CD4-positive, alpha-beta memory T cell (primary cell): ENCODE measurements at regions not wholly inside any gene's neighbourhood (a gene's known extent, or its start where the extent isn't known, plus 50 kb on each side); places are given as distances from the start of the nearest gene placed in this dataset.
"Not testable (repeated sequence)": the region's sequence is repeated elsewhere in the genome, so short reads cannot be mapped to it uniquely, and the experiment has no call there.

Experiments used
- CTCF ChIA-PET: fragments of 350-600 bp; sonication (Branson Sonifier 250); formaldehyde crosslinking; loops from one replicate; lab custom pipeline; 2021; ENCODE audit warnings: inconsistent platforms; ENCODE audit not compliant: partially characterized antibody; lab: Charles Lee
- POLR2A ChIA-PET: fragments of 350-600 bp; sonication (Branson Sonifier 250); formaldehyde crosslinking; loops from one replicate; lab custom pipeline; 2021; ENCODE audit not compliant: partially characterized antibody; lab: Charles Lee
- DNase-seq, 5 donors: peaks; one replicate each; pipeline versions ENCODE4 v3.0.0 to v3.0.0-alpha.2; 2020 to 2022; ENCODE audit warnings: mixed read lengths in 1 of 5
- H3K27ac ChIP-seq: one replicate; pipeline ENCODE4 v1.7.0; 2013; ENCODE audit warnings: low read depth, low read length
- H3K27me3 ChIP-seq: 2 replicates; pipeline ENCODE4 v1.7.0; 2013; ENCODE audit warnings: mild to moderate bottlenecking, low read length, moderate library complexity; ENCODE audit not compliant: insufficient read depth
- H3K36me3 ChIP-seq: 2 replicates; pipeline ENCODE4 v1.7.0; 2013; ENCODE audit warnings: mild to moderate bottlenecking, low read length, moderate library complexity; ENCODE audit not compliant: insufficient read depth
- H3K4me1 ChIP-seq: 2 replicates; pipeline ENCODE4 v1.7.0; 2013; ENCODE audit warnings: mild to moderate bottlenecking, low read length, moderate library complexity; ENCODE audit not compliant: insufficient read depth
- H3K4me3 ChIP-seq, 2 donors: one replicate each; pipeline ENCODE4 v1.7.0; 2013; ENCODE audit warnings: low read length in 2 of 2, mild to moderate bottlenecking in 1 of 2
- H3K9me3 ChIP-seq, 2 donors: one replicate each; pipeline ENCODE4 v1.7.0; 2013; ENCODE audit warnings: low read length in 2 of 2, control low read depth in 1 of 2; ENCODE audit not compliant: control insufficient read depth in 1 of 2
- H3K27ac Mint-ChIP-seq, 7 donors: one replicate each; pipeline ENCODE4 v1.8.0; 2020 to 2021; ENCODE audit warnings: mixed read lengths in 7 of 7, mild to moderate bottlenecking in 6 of 7, inconsistent platforms in 3 of 7, moderate library complexity in 3 of 7
- H3K27me3 Mint-ChIP-seq, 2 donors: one replicate each; pipeline ENCODE4 v1.8.0; 2020 to 2021; ENCODE audit warnings: mixed read lengths in 2 of 2
- H3K36me3 Mint-ChIP-seq, 2 donors: one replicate each; pipeline ENCODE4 v1.8.0; 2020 to 2021; ENCODE audit warnings: mixed read lengths in 2 of 2, inconsistent platforms in 1 of 2, mild to moderate bottlenecking in 1 of 2
- H3K4me1 Mint-ChIP-seq, 4 donors: one replicate each; pipeline ENCODE4 v1.8.0; 2020 to 2021; ENCODE audit warnings: mixed read lengths in 4 of 4, mild to moderate bottlenecking in 1 of 4
- H3K4me3 Mint-ChIP-seq, 8 donors: one replicate each; pipeline ENCODE4 v1.8.0; 2020 to 2021; ENCODE audit warnings: mixed read lengths in 8 of 8, mild to moderate bottlenecking in 7 of 8, moderate library complexity in 6 of 8, inconsistent platforms in 3 of 8
- H3K9me3 Mint-ChIP-seq, 8 donors: one replicate each; pipeline ENCODE4 v1.8.0; 2020 to 2021; ENCODE audit warnings: mixed read lengths in 8 of 8, mild to moderate bottlenecking in 5 of 8, inconsistent platforms in 3 of 8, moderate library complexity in 1 of 8
- intact Hi-C: fragments of 100-400 bp; cut with micrococcal nuclease; formaldehyde crosslinking; loops from one replicate; pipeline ENCODE4 v1.15.1; 2023

GRCh38 chr2:48201435-48201834, 113.0 kb upstream of the FOXN2 start:
- H3K9me3 Mint-ChIP-seq, H3K27ac ChIP-seq, H3K4me1 ChIP-seq, H3K36me3 ChIP-seq, H3K27me3 ChIP-seq, H3K36me3 Mint-ChIP-seq, H3K9me3 ChIP-seq, H3K4me3 ChIP-seq, DNase-seq, H3K27me3 Mint-ChIP-seq, H3K4me3 Mint-ChIP-seq, intact Hi-C loops, H3K4me1 Mint-ChIP-seq, POLR2A ChIA-PET: not testable (repeated sequence)
- CTCF ChIA-PET = interaction anchor here (0.6 to 1.0 kb wide), 2 partner anchors 10 to 89 kb away, joined by 3 read pairs; no protein-coding TSS in a partner anchor
- peak overlapping the region in 1 of 7 donors; percentile 23 for H3K27ac Mint-ChIP-seq

DNA sequence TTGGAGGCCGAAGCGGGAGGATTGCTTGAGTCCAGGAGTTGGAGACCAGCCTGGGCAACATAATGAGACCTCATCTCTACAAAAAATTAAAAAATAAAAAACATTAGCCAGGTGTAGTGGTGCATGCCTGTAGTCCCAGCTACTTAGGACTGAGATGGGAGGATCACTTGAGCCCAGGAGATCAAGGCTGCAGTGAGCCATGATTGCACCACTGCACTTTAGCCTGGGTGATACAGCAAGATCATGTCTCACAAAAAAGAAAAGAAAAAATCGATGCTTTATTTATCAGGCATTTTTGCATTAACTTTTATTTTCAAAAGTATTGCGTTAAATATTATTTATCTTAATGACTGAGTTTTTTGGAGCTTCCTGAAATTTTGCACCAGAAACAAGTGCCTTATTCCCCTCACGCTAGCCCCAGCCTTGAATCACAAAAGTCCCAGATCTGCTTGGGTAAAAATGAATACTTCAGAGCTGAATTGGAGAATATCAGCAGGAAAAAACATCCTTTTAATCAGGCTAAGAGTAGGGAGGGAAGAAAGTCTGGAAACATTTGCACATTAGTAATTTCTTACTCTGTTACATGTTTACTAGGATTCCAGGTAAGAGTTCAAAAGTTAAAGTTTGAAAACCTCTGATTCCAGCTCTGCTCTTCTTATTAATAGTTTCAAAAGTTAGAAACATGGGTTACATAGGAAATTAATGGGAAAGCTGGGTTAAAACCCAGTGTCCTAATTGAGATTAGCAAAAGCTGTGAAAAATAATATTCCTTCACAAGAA, 111.4 kb upstream of the FOXN2 start:
- Mint-ChIP-seq H3K9me3 (no peaks in the 10 kb centered on the region), H3K27me3 (no peaks in the 10 kb centered on the region), H3K36me3 (no peaks in the 10 kb centered on the region), H3K4me3 (no peak overlapping the region), H3K4me1 (peaks cover 0 to 4% (median under 1%) of the 10 kb centered on the region in 4 donors), H3K27ac (no peak overlapping the region)
- POLR2A ChIA-PET = interaction anchor here (1.1 kb wide), 1 partner anchor 33 kb away, joined by 3 read pairs; no protein-coding TSS in a partner anchor
- H3K27me3 ChIP-seq = no peaks in the 10 kb centered on the region
- CTCF ChIA-PET = no interaction called here
- intact Hi-C loops = no loop called here
- H3K4me1 ChIP-seq = no peaks in the 10 kb centered on the region
- DNase-seq = no peak
- no peak overlapping the region for H3K27ac ChIP-seq
- no peak overlapping the region for H3K4me3 ChIP-seq
- H3K36me3 ChIP-seq = no peaks in the 10 kb centered on the region
- no peaks in the 10 kb centered on the region for H3K9me3 ChIP-seq

DNA sequence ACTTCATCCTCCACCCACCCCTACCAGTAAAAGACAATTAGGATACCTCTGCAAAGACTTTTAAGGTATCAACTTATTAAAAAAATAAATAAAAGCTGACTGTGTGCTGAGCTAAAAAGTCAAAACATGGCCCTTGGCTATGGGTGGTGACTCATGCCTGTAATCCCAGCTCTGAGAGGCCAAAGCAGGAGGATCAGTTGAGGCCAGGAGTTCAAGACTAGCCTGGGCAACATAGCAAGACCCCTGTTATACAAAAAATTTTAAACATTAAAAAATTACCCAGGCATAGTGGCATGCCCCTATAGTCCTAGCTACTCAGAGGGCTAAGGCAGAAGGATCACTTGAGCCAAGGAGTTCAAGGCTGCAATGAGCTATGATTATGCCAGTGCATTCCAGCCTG, 110.8 kb upstream of the FOXN2 start:
- Mint-ChIP-seq H3K36me3 (no peaks in the 10 kb centered on the region), H3K27me3 (no peaks in the 10 kb centered on the region), H3K9me3 (no peaks in the 10 kb centered on the region), H3K27ac (no peak overlapping the region), H3K4me3 (no peak overlapping the region), H3K4me1 (peaks cover 0 to 4% (median under 1%) of the 10 kb centered on the region in 4 donors)
- H3K9me3 ChIP-seq = no peaks in the 10 kb centered on the region
- no peak overlapping the region for H3K4me3 ChIP-seq
- no peak for DNase-seq
- intact Hi-C loops = no loop called here
- H3K4me1 ChIP-seq = no peaks in the 10 kb centered on the region
- CTCF ChIA-PET = no interaction called here
- POLR2A ChIA-PET = interaction anchor here (1.1 kb wide), 1 partner anchor 33 kb away, joined by 3 read pairs; no protein-coding TSS in a partner anchor
- no peak overlapping the region for H3K27ac ChIP-seq
- H3K36me3 ChIP-seq = no peaks in the 10 kb centered on the region
- no peaks in the 10 kb centered on the region for H3K27me3 ChIP-seq

GRCh38 chr2:48204750-48205136, 109.7 kb upstream of the FOXN2 start:
- H3K4me3 ChIP-seq = no peak overlapping the region
- DNase-seq = no peak
- intact Hi-C loops = no loop called here
- Mint-ChIP-seq H3K36me3 (no peaks in the 10 kb centered on the region), H3K27ac (no peak overlapping the region), H3K4me1 (peaks cover 0 to 4% (median 2%) of the 10 kb centered on the region in 4 donors), H3K4me3 (no peak overlapping the region), H3K27me3 (no peaks in the 10 kb centered on the region), H3K9me3 (no peaks in the 10 kb centered on the region)
- no peaks in the 10 kb centered on the region for H3K27me3 ChIP-seq
- H3K9me3 ChIP-seq = no peaks in the 10 kb centered on the region
- CTCF ChIA-PET = no interaction called here
- no peaks in the 10 kb centered on the region for H3K36me3 ChIP-seq
- no peaks in the 10 kb centered on the region for H3K4me1 ChIP-seq
- no peak overlapping the region for H3K27ac ChIP-seq
- POLR2A ChIA-PET = no interaction called here

- POLR2A ChIA-PET = no interaction called here
- Mint-ChIP-seq H3K4me1 (peaks cover 0 to 4% (median 2%) of the 10 kb centered on the region in 4 donors), H3K27me3 (no peaks in the 10 kb centered on the region), H3K4me3 (no peak overlapping the region), H3K9me3 (no peaks in the 10 kb centered on the region), H3K36me3 (no peaks in the 10 kb centered on the region), H3K27ac (no peak overlapping the region)
- Histone ChIP-seq H3K4me3 (no peak overlapping the region), H3K27ac (no peak overlapping the region), H3K36me3 (no peaks in the 10 kb centered on the region), H3K4me1 (no peaks in the 10 kb centered on the region), H3K27me3 (no peaks in the 10 kb centered on the region), H3K9me3 (no peaks in the 10 kb centered on the region)
- intact Hi-C loops = no loop called here
- DNase-seq = no peak
- CTCF ChIA-PET = no interaction called here
Measured at GRCh38 chr2:48205137-48205798, 109.2 kb upstream of the FOXN2 start.

GRCh38 chr2:48206056-48206656, 108.3 kb upstream of the FOXN2 start:
- H3K4me1 Mint-ChIP-seq, H3K27me3 Mint-ChIP-seq, H3K27ac Mint-ChIP-seq, H3K4me3 ChIP-seq, H3K36me3 Mint-ChIP-seq, intact Hi-C loops, H3K4me1 ChIP-seq, H3K27ac ChIP-seq, H3K36me3 ChIP-seq, H3K4me3 Mint-ChIP-seq, POLR2A ChIA-PET, H3K27me3 ChIP-seq, DNase-seq, CTCF ChIA-PET, H3K9me3 ChIP-seq, H3K9me3 Mint-ChIP-seq: not testable (repeated sequence)

DNA sequence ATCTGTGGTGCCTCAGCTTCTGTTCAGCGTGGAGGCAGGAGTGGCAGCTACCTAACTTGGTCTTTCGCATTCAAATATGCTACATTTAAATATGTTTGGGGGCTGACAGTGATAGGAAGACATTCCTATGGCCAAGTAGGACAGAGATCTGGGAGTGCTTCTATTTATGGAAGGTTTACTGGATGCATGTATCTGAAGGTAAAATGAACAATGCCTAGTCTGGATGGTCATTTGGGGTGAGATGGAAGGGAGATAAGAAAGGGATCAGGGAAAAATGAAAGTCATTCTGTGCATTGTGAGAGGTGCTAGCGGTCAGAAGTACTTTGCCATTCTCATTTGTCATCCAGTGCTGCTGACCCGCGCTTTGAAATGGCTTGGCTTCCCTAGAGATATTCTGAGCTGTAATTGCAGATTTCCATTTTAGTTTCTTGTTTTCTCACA, 107.3 kb upstream of the FOXN2 start:
- H3K4me3 ChIP-seq = no peak overlapping the region
- no peaks in the 10 kb centered on the region for H3K4me1 ChIP-seq
- Mint-ChIP-seq H3K4me3 (no peak overlapping the region), H3K27me3 (no peaks in the 10 kb centered on the region), H3K4me1 (peaks cover 0 to 4% (median 2%) of the 10 kb centered on the region in 4 donors), H3K27ac (no peak overlapping the region), H3K36me3 (no peaks in the 10 kb centered on the region), H3K9me3 (no peaks in the 10 kb centered on the region)
- H3K9me3 ChIP-seq = no peaks in the 10 kb centered on the region
- DNase-seq = no peak
- H3K36me3 ChIP-seq = no peaks in the 10 kb centered on the region
- ChIA-PET CTCF (interaction anchor here (0.6 kb wide), 1 partner anchor 61 kb away, joined by 3 read pairs; no protein-coding TSS in a partner anchor), POLR2A (no interaction called here)
- intact Hi-C loops = no loop called here
- no peaks in the 10 kb centered on the region for H3K27me3 ChIP-seq
- H3K27ac ChIP-seq = no peak overlapping the region
